AG04450 (cell line): ENCODE measurements at regions not wholly inside any gene's neighbourhood (a gene's known extent, or its start where the extent isn't known, plus 50 kb on each side); places are given as distances from the start of the nearest gene placed in this dataset.

Experiments
- CTCF ChIA-PET: fragments of 300-600, 350-600 bp; formaldehyde crosslinking; extraction: SDS; loops from one replicate; lab custom pipeline; 2022; ENCODE audit warnings: antibody characterized with exemption, inconsistent platforms; lab: Charles Lee
- POLR2A ChIA-PET: fragments of 350-600 bp; formaldehyde crosslinking; extraction: SDS; loops from one replicate; lab custom pipeline; 2021; ENCODE audit warnings: antibody characterized with exemption, inconsistent platforms; lab: Yijun Ruan, JAX
- DNase-seq: peaks from one replicate; pipeline ENCODE4 v3.0.0-alpha.2; 2011; ENCODE audit warnings: low read depth, low spot score
- H3K27ac ChIP-seq: one replicate; pipeline ENCODE4 v1.5.1; 2012; ENCODE audit warnings: low read depth, low read length, control low read depth
- H3K27me3 ChIP-seq: one replicate; pipeline ENCODE4 v1.6.0; 2012; ENCODE audit warnings: low read length; ENCODE audit not compliant: control insufficient read depth, insufficient read depth
- H3K4me3 ChIP-seq: 2 replicates; pipeline ENCODE4 v1.5.1; 2011; ENCODE audit warnings: mild to moderate bottlenecking, low read depth, low read length, control low read depth
- H3K9me3 ChIP-seq: 2 replicates; pipeline ENCODE4 v1.5.1; 2012; ENCODE audit warnings: low read length; ENCODE audit not compliant: control insufficient read depth, insufficient read depth
- TF ChIP-seq, protein P1 (sequence below): IDR thresholded peaks from 2 replicates; pipeline ENCODE4 v1.5.1; 2011; ENCODE audit warnings: low read depth, low read length, control low read depth, inconsistent platforms

DNA sequence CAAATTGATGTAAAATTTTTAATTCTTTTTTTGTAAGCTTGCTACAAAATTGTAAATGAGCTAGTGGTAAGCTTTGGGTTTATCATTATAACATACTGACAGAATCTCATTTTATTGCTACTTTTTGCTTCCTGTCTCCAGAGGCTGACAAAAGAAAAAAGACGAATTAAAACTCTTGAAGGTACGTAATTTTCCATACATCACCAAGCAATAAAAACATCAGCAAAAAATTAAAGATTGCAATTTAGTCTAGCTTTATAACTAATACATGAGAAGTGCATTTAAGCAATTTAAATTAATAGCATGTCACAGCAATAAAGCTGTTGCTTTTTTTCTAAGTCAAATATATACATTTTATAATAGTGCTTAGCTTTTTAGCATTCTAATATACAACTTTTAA lies 94.6 kb upstream of the SNTG2 start:
- H3K4me3 ChIP-seq, result no peak overlapping the region
- H3K9me3 ChIP-seq, result peaks cover 21% of the 10 kb centered on the region
- ChIA-PET POLR2A (no interaction called here), CTCF (interaction anchor here (1.5 kb wide), 1 partner anchor 189 kb away, joined by 4 read pairs; no protein-coding TSS in a partner anchor)
- TF ChIP-seq, protein P1, sequence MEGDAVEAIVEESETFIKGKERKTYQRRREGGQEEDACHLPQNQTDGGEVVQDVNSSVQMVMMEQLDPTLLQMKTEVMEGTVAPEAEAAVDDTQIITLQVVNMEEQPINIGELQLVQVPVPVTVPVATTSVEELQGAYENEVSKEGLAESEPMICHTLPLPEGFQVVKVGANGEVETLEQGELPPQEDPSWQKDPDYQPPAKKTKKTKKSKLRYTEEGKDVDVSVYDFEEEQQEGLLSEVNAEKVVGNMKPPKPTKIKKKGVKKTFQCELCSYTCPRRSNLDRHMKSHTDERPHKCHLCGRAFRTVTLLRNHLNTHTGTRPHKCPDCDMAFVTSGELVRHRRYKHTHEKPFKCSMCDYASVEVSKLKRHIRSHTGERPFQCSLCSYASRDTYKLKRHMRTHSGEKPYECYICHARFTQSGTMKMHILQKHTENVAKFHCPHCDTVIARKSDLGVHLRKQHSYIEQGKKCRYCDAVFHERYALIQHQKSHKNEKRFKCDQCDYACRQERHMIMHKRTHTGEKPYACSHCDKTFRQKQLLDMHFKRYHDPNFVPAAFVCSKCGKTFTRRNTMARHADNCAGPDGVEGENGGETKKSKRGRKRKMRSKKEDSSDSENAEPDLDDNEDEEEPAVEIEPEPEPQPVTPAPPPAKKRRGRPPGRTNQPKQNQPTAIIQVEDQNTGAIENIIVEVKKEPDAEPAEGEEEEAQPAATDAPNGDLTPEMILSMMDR, result no peak
- H3K27me3 ChIP-seq, result no peaks in the 10 kb centered on the region
- no peak for DNase-seq
- H3K27ac ChIP-seq, result no peak overlapping the region

GRCh38 chr2:855177-855576 lies 95.5 kb upstream of the SNTG2 start:
- H3K4me3 ChIP-seq, result no peak overlapping the region
- TF ChIP-seq, protein P1, result no peak
- H3K27me3 ChIP-seq, result no peaks in the 10 kb centered on the region
- peaks cover 18% of the 10 kb centered on the region for H3K9me3 ChIP-seq
- POLR2A ChIA-PET, result no interaction called here
- DNase-seq, result no peak
- no peak overlapping the region for H3K27ac ChIP-seq
- CTCF ChIA-PET, result interaction anchor here (0.6 to 1.5 kb wide), 3 partner anchors 111 to 690 kb away, joined by 3 to 4 read pairs (median 3); no protein-coding TSS in a partner anchor

DNA sequence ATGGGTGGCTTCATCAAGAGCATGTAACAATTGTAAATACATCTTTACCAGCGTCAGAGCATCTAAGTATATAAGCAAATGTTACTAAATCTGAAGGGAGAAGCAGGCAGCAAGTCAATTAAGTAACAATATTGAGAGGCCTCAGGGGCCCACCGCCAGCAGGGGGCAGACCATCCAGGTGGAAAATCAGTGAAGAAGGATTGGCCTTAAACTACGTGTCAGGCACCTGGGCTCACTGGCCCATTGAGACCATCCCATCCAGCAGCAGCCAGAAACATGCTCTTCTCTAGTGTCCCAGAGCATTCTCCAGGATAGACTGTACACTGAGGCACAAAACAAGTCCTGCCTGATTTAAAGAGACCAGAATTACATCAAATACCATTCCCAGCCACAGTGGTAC lies 96.2 kb upstream of the SNTG2 start:
- ChIA-PET CTCF (interaction anchor here (0.6 to 1.5 kb wide), 3 partner anchors 111 to 691 kb away, joined by 3 to 4 read pairs (median 3); no protein-coding TSS in a partner anchor), POLR2A (no interaction called here)
- Histone ChIP-seq H3K9me3 (peaks cover 18% of the 10 kb centered on the region), H3K27me3 (no peaks in the 10 kb centered on the region), H3K27ac (no peak overlapping the region), H3K4me3 (no peak overlapping the region)
- no peak for DNase-seq
- TF ChIP-seq, protein P1, result peak; percentile 46

DNA sequence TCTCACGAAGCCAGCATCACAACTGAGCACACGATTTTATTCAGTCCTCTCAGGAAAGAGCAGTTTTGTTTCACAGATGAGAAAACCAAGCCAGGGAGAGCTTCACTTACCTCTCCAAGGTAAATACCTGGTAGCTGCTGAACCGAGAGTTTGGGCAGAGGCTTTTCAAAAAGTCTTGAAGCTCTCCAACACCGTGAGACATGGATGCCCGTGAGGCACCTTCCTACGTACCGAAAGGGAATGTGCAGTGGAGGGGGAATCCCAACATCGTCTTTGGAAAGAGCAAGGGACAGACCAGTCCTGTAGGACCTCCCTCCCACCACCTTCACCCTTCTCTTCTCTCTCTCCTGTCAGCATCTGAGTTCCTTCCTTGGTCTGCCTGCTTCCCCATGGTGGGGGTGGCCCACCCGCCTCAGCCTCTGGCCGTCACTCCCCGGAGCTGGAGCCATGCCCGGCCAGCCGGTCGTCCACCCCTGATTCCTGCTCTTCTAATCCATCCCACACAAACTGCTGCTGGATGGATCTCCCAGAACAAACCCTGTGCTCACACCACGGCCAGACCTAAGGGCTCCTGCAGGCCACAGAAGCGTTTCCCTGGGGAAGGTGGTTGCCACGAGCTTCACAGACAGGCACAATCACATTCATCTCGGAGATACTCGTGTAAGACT lies 97.3 kb upstream of the SNTG2 start:
- POLR2A ChIA-PET, result no interaction called here
- Histone ChIP-seq H3K9me3 (peaks cover 18% of the 10 kb centered on the region), H3K27me3 (no peaks in the 10 kb centered on the region), H3K27ac (no peak overlapping the region), H3K4me3 (no peak overlapping the region)
- DNase-seq, result no peak
- CTCF ChIA-PET, result interaction anchor here (1.1 kb wide), 1 partner anchor 287 kb away, joined by 6 read pairs; no protein-coding TSS in a partner anchor
- TF ChIP-seq, protein P1, result no peak

GRCh38 chr2:852168-852567 lies 98.5 kb upstream of the SNTG2 start:
- Histone ChIP-seq H3K27me3 (no peaks in the 10 kb centered on the region), H3K9me3 (peaks cover 20% of the 10 kb centered on the region), H3K4me3 (no peak overlapping the region), H3K27ac (no peak overlapping the region)
- CTCF ChIA-PET, result no interaction called here
- POLR2A ChIA-PET, result no interaction called here
- no peak for DNase-seq
- TF ChIP-seq, protein P1, result no peak
